RWPE2 (cell line): ENCODE measurements at regions not wholly inside any gene's neighbourhood (a gene's known extent, or its start where the extent isn't known, plus 50 kb on each side); places are given as distances from the start of the nearest gene placed in this dataset.

Experiments
- ATAC-seq: fragments of 200-7000 bp; cut with Tn5 transposase; 3 replicates; pipeline ENCODE4 v1.9.1; 2021; ENCODE audit warnings: low read depth
- DNase-seq: peaks from one replicate; pipeline ENCODE4 v3.0.0-alpha.2; 2020; ENCODE audit warnings: low spot score
- H3K27ac ChIP-seq: fragments of 450-650 bp; 2 replicates; pipeline ENCODE4 v1.5.1; 2017; ENCODE audit warnings: mild to moderate bottlenecking; ENCODE audit not compliant: poor library complexity, severe bottlenecking
- H3K27me3 ChIP-seq: fragments of 250-450 bp; sonication (Bioruptor Pico); 2 replicates; pipeline ENCODE4 v1.5.1; 2021; ENCODE audit warnings: mild to moderate bottlenecking, moderate library complexity; ENCODE audit not compliant: insufficient read depth, poor library complexity, severe bottlenecking
- H3K36me3 ChIP-seq: fragments of 250-450 bp; sonication (Bioruptor Pico); 2 replicates; pipeline ENCODE4 v1.5.1; 2020; ENCODE audit warnings: low read depth, mild to moderate bottlenecking, moderate library complexity
- H3K4me1 ChIP-seq: fragments of 250-450 bp; sonication (Bioruptor Pico); 2 replicates; pipeline ENCODE4 v1.5.1; 2021; ENCODE audit warnings: mild to moderate bottlenecking, moderate library complexity; ENCODE audit not compliant: insufficient read depth, poor library complexity, severe bottlenecking
- H3K4me3 ChIP-seq: fragments of 250-450 bp; sonication (Bioruptor Pico); 2 replicates; pipeline ENCODE4 v1.5.1; 2021; ENCODE audit warnings: mild to moderate bottlenecking, moderate library complexity; ENCODE audit not compliant: severe bottlenecking
- H3K9me3 ChIP-seq: fragments of 250-450 bp; sonication (Bioruptor Pico); 2 replicates; pipeline ENCODE4 v1.5.1; 2021; ENCODE audit warnings: mild to moderate bottlenecking, moderate library complexity; ENCODE audit not compliant: severe bottlenecking
- TF ChIP-seq, protein P1 (sequence below): fragments of 450-650 bp; IDR thresholded peaks from one replicate; pipeline ENCODE4 v1.5.1; 2017; ENCODE audit warnings: mild to moderate bottlenecking, moderate library complexity; ENCODE audit not compliant: poor library complexity, severe bottlenecking

DNA sequence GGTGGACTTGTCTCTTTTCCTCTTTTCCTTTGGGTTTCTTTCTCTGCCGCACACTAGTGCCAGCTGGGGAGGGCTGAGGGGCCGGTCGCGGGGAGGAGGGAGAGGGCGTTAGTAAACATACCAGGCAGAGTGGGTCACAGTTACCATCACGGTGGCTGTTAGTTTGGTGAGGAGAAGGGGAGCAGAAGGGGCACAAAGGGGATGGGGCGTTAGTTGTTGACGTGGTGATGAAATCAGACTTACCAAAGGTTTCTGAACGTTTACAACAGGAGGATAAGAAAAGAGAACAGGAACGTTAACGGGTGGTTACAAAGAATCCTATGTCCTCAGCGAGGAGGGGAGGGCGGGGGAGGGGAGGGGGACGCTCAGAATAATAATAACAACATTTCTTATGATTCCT is 77.9 kb downstream of the PTPRS start:
- TF ChIP-seq, protein P1, sequence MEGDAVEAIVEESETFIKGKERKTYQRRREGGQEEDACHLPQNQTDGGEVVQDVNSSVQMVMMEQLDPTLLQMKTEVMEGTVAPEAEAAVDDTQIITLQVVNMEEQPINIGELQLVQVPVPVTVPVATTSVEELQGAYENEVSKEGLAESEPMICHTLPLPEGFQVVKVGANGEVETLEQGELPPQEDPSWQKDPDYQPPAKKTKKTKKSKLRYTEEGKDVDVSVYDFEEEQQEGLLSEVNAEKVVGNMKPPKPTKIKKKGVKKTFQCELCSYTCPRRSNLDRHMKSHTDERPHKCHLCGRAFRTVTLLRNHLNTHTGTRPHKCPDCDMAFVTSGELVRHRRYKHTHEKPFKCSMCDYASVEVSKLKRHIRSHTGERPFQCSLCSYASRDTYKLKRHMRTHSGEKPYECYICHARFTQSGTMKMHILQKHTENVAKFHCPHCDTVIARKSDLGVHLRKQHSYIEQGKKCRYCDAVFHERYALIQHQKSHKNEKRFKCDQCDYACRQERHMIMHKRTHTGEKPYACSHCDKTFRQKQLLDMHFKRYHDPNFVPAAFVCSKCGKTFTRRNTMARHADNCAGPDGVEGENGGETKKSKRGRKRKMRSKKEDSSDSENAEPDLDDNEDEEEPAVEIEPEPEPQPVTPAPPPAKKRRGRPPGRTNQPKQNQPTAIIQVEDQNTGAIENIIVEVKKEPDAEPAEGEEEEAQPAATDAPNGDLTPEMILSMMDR: no peak
- Histone ChIP-seq H3K36me3 (no peaks in the 10 kb centered on the region), H3K4me3 (no peak overlapping the region), H3K4me1 (no peaks in the 10 kb centered on the region), H3K27ac (no peak overlapping the region), H3K27me3 (no peaks in the 10 kb centered on the region), H3K9me3 (no peaks in the 10 kb centered on the region)
- no peak for ATAC-seq
- DNase-seq: no peak

DNA sequence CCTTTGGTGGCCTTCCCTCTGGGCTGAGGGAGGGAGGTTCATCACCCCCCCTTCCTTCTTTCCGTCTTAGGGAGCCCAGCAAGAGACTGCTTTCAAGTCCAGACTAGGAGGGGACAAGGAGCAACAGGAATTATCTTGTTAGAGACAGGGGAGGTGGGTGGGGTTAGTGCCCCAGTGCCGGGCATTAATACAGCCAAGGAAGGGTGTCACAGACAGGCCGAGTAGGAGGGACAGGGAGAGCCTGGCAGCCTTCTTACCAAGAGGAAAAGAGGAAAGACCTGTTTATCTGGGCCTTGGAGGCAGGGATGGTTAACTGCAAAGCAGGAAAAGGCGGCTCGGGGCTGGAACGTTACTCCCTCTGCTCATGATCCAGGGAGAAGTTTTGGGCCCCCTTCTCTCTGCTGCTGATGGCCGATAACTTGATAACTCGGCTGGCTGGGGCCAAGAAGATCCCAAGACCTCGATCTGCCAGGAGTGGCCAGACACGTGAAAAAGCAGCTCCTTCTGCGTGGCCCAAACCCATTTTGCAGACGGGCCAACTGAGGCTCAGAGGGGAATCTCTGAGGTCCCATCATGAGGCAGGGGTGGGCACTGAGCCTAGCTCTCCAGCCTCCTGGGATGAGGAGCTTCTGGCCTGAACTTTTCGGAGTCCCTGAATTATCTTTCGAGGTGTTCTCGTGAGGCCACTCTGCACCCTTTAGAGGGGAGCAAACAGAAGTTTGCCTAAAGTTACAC is 79.3 kb downstream of the PTPRS start:
- Histone ChIP-seq H3K4me1 (no peaks in the 10 kb centered on the region), H3K36me3 (no peaks in the 10 kb centered on the region), H3K27ac (no peak overlapping the region), H3K9me3 (no peaks in the 10 kb centered on the region), H3K4me3 (no peak overlapping the region), H3K27me3 (no peaks in the 10 kb centered on the region)
- TF ChIP-seq, protein P1: no peak
- ATAC-seq: no peak
- DNase-seq: no peak

DNA sequence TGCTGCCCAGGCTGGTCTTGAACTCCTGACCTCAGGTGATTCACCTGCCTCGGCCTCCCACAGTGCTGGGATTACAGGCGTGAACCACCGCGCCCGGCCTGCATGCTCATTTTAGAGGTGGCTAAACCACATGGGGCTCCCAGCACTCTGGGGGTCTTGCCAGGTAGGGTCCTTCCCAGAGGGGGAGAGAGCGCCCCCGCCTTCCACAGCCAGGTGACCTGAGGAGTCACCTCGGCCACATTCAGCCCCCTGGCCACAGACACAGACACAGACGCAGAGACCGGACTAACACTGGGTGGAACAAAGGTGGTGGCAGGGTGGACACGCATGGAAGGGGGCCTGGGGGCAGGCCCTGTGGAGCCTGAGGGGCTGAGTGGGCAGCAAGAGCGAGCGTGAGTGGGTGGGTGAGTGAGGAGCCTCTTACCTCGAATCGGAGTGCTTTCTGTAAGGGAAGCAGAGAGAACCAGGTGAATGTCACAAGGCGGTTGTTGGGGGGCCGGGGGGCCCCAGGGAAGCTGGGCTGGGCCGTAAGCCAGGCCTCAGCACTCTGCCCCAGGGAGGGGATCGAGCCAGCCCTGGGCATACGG is 80.1 kb downstream of the PTPRS start:
- H3K27ac ChIP-seq: no peak overlapping the region
- no peaks in the 10 kb centered on the region for H3K4me1 ChIP-seq
- ATAC-seq (no peak), DNase-seq (no peak)
- H3K36me3 ChIP-seq: no peaks in the 10 kb centered on the region
- H3K9me3 ChIP-seq: no peaks in the 10 kb centered on the region
- H3K4me3 ChIP-seq: no peak overlapping the region
- H3K27me3 ChIP-seq: no peaks in the 10 kb centered on the region
- TF ChIP-seq, protein P1: no peak

DNA sequence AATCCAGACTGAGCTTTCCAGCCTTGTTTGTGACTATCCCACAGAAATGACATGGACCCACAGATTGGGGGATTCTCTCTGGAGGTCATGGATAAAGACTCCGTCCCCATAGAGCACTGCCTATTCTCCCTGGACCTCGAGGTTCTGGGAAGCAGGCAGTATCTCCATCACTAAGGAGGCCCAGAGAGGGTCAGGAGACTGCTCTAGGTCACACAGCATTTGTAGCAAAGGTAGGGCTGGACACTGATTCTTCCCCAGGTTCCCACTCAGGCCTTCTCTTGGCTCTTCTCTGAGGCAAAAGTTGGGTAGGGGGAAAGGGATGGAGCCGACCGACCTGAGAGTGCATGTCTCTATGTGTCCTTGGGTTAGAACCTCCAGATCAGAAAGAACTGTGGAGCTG is 80.9 kb downstream of the PTPRS start:
- Histone ChIP-seq H3K36me3 (no peaks in the 10 kb centered on the region), H3K9me3 (no peaks in the 10 kb centered on the region), H3K4me3 (no peak overlapping the region), H3K4me1 (no peaks in the 10 kb centered on the region), H3K27ac (no peak overlapping the region), H3K27me3 (no peaks in the 10 kb centered on the region)
- TF ChIP-seq, protein P1: no peak
- DNase-seq (no peak), ATAC-seq (no peak)
